CMK (cell line): ENCODE measurements at regions not wholly inside any gene's neighbourhood (a gene's known extent, or its start where the extent isn't known, plus 50 kb on each side); places are given as distances from the start of the nearest gene placed in this dataset.
"Not testable (repeated sequence)": the region's sequence is repeated elsewhere in the genome, so short reads cannot be mapped to it uniquely, and the experiment has no call there.

Experiments
- DNase-seq: peaks from one replicate; pipeline ENCODE4 v3.0.0-alpha.2; 2010; ENCODE audit warnings: low read depth

GRCh38 chr2:239548965-239549595 lies 148.3 kb upstream of the HDAC4 start:
- DNase-seq = no peak

GRCh38 chr2:239548451-239548871 lies 147.6 kb upstream of the HDAC4 start:
- DNase-seq = no peak

GRCh38 chr2:239547140-239547539 lies 146.3 kb upstream of the HDAC4 start:
- not testable (repeated sequence) for DNase-seq

GRCh38 chr2:239546541-239546940 lies 145.7 kb upstream of the HDAC4 start:
- DNase-seq = no peak

GRCh38 chr2:239545741-239546392 lies 145.0 kb upstream of the HDAC4 start:
- DNase-seq = no peak

- DNase-seq = peak; percentile 17
Measured at GRCh38 chr2:239544918-239545465, 144.2 kb upstream of the HDAC4 start.

GRCh38 chr2:239544143-239544917 lies 143.5 kb upstream of the HDAC4 start:
- no peak for DNase-seq

- DNase-seq = no peak
Measured at GRCh38 chr2:239543702-239544101, 142.9 kb upstream of the HDAC4 start.

GRCh38 chr2:239540174-239540573 lies 139.4 kb upstream of the HDAC4 start:
- DNase-seq = no peak

- DNase-seq = no peak
Measured at GRCh38 chr2:239539776-239540100, 138.9 kb upstream of the HDAC4 start.

GRCh38 chr2:239539083-239539775 lies 138.4 kb upstream of the HDAC4 start:
- no peak for DNase-seq

GRCh38 chr2:239538357-239539052 lies 137.7 kb upstream of the HDAC4 start:
- no peak for DNase-seq

- DNase-seq = no peak
Measured at GRCh38 chr2:239537633-239538356, 137.0 kb upstream of the HDAC4 start.

GRCh38 chr2:239536186-239536585 lies 135.4 kb upstream of the HDAC4 start:
- no peak for DNase-seq

GRCh38 chr2:239535413-239536144 lies 134.8 kb upstream of the HDAC4 start:
- DNase-seq = no peak

- no peak for DNase-seq
Measured at GRCh38 chr2:239534581-239535412, 134.0 kb upstream of the HDAC4 start.

GRCh38 chr2:239533569-239534316 lies 132.9 kb upstream of the HDAC4 start:
- DNase-seq = no peak

GRCh38 chr2:239532859-239533258 lies 132.0 kb upstream of the HDAC4 start:
- no peak for DNase-seq

GRCh38 chr2:239532250-239532649 lies 131.4 kb upstream of the HDAC4 start:
- DNase-seq = no peak
